ENCODE measurements at regions not wholly inside any gene's neighbourhood (a gene's known extent, or its start where the extent isn't known, plus 50 kb on each side); places are given as distances from the start of the nearest gene placed in this dataset.

DNA sequence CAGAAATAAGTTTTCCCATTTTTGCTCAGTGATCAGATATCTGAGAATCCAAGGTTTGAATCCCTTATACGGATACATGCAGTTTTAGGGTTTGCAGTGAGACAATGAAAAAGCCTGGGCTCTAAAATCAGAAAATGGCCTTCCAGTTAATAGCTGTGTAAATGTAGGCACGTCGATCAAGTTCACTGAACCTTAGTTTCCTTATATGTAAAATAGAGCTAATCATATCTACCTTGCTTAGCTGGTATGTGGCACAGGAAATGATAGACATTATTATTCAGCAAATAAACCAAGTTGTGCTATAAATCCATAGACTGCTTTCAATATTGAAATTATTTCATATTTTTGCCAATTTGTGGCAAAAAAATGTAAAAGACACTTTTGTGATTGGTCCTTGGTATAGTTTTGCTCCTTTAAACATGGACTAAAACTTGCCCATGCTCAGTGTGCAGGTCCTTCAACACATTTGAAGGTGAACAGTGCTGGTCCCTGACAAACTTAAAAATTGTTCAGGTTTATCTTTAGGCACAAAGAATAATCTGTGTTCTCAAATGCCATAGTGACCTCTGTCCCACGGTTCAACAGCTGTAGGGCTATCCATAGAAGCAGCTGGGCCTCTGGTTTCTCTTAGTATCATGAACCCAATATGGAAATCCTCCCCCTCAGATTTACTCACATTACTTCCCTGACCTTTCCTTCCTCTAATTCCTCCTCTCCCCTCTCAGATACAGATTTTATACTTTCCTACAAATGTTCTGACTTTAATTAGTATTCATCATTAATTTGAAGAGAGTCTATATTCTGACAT lies 51.0 kb downstream of the CCDC54 start:
- DNase-seq (ENCODE audit: low read depth, low spot score) = no peak

DNA sequence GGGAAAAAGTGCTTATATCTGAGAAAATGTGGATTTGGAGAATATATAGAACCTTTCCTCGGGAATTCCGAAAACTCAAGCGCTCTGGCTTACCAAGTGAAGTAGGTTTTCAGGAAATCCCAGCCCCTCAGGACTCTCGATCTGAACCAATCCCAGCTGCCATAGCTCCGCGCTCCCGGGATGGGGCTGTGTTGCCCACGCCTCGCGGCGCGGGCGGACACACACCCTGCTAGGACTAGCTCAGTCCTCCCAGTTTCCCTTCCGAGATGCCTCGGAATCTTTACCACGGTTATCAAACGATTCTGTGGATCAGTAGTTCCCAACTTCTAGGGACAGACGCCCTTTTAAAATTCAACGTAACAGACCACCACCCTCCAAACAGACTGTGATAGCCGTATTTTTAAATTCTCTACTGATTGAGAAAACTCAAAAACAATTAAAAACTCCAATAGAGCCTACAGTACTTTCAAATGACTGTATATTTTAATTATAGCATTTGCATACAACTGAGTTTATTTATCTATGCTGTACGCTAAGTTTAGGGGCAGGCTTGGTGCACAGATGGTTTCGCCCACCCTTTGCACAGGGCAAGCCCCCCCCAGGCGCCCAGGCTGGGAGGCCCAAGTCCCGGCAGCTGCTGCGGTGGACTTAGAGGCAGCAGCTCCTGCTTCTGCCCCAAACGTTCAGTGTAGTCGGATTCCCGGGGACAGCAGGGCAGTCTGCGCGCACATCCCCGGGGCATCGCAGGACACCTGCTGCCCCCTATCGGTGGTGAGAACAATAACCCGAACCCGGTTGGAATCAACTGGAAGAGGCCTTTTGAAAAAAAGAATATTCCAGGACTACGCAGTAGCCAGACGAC lies 52.3 kb downstream of the CCDC54 start:
- peak; percentile 73 for DNase-seq (ENCODE audit: low read depth, low spot score)

DNA sequence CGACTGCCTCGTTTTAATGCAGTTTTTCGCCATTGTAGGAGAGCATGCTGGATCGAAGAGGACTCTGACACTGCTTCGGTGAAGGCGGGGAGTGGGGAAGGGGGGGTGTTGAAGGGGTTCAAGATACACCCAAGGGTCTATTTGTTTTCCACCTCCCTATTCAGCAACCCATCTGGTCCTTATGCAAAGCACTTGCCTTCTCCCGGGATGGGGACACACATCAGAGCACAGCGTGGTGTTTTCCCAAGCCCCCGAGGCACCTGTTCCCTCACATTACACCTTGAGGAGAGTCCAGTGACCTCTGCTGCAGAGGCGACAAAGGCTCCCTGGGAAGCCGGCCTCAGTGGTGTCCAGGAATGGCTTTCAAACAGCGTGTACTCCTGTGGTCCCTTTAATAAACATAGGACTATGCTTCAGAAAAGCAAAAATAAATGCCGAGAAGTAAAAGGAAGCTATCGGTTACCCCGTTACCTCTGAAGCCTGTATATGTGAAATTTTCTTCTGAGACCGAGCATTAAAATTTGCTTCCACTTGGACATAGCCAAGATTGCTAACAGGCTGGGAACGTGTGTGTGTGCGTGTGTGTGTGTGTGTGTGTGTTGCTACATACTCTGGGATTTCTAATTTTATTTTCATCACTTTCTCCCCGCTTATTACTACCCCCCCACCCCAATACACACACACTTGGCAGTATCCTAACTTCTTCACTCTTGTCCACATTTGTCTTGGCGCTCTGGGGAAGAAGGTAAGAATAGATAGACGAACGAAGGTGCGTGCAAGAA lies 53.2 kb downstream of the CCDC54 start:
- DNase-seq (ENCODE audit: low read depth, low spot score) = peak; percentile 11

DNA sequence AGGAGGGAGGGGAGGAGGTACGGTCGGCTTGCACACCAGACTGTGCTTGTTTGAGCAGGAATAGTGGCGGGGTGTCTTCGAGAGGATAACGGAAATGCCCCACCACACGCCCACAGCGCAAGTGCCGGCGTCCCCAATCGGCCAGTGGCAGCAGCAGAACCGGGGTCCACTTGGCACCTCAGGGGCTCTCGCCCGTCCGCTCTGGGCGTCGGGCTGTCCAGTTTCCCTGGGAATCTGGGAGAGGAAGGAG lies 53.7 kb downstream of the CCDC54 start:
- DNase-seq (ENCODE audit: low read depth, low spot score) = no peak

DNA sequence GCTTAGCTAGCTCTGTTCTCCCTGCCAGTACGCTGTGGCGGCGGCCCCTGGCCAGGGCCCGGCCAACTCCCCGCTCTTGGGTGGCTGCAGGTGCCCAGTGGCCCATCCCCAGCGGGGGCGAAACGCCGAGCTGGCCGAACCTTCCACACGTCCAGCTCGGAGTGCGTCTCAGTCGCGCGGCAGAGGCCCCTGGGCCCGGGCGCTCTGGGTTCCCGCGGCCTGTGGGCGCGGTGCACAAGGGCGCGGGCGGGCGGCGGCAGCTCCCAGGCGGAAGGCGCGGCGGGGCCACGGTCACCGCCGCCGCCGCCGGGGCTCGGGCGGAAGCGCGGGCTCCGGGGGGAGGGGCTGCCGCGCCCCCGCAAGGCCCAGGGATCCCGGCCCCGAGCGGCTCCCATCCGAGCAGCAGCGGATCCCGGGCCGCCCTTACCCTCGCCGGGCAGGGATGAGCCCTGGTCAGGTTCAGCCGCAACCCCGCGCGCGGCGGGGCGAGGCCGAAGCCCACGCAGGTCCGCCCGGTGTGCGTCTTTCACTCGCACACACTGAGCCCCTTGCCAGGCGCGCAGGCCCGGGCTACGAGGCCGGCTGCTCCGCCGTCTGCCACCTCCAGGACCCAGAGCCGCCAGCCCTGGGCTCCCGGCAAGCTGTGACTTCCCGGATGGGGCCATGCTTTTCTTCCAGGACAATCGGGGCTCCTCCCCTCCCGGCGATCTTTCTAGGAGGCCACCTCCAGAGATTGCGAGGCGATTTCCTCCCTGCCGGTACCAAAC lies 54.2 kb downstream of the CCDC54 start:
- no peak for DNase-seq (ENCODE audit: low read depth, low spot score)

DNA sequence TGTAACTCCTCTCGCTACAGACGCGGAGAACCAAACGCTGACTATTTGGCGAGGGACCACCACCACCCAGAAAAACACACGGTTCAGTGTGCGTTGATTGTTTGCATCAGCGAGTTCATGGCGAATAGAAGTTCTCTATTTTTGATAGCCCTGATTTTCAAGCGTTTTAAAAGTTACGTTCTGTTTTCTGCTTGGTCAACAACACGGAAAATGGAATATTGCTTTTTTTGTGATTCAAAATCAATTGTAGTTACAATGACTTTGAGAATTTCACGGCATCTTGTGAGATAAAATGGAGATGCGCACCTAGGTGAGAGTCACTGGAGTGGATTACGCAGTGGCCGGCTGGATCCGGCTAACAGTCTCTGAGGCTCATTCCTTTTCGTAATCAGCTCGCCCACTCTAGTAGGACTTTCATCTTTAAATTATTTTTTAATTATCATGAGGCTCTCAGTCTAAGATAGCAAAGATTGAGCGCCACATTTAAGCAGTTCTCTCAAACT lies 54.8 kb downstream of the CCDC54 start:
- DNase-seq (ENCODE audit: low read depth, low spot score) = no peak

DNA sequence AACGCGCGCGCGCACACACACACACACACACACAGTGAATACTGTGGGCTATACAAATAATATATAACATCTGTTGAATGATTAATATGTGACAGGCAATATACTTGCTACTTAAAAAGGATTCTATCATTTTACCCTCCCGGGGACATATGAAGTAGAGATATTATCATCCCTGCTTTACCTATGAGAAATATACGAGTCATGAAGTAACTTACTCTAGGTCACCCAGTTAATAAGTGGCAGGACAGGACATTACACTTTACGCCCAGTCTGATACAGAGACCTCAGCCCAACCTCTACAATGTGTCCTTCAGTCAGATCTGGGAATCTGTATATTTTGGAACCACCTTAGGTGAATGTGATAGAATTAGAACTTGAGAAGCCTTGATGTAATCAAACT lies 55.4 kb downstream of the CCDC54 start:
- DNase-seq (ENCODE audit: low read depth, low spot score) = no peak

DNA sequence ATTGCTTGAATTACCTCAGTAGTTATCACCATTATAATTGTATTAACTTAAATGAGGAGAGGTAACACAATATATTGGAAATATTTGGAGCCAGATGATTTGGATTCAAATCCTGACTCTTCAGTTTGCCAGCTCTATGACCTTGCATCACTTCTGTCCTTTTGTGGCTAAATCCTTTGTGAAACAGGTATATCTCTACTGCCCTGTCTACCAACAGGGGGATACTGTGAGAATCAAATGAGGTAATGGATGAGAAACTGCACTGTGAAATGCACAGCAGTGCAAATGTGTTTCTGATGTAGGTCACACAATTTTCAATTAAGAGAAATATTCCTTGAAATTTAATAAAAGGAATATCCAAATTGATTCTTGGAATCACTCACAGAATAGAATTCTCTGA lies 58.8 kb downstream of the CCDC54 start:
- DNase-seq (ENCODE audit: low read depth, low spot score) = no peak

DNA sequence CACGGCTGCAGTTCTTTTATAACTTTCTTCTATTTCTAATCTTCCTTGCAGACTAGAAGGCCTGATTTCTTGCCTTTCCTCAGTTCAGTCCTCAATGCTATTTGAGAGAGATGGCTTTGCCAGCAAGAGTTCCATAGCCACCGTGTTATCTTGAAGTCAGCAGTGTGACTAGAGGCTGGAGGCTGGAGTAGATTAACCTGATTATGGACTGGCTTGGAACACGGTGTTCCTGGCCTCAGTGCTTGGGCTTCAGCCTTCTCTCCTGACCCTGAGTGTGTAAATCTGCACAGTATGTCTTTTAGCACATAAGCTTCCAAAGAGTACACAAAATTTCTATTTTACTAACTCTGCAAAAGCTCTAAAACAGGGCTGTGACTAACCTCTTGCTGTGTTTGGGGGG lies 61.4 kb downstream of the CCDC54 start:
- DNase-seq (ENCODE audit: low read depth, low spot score) = no peak

DNA sequence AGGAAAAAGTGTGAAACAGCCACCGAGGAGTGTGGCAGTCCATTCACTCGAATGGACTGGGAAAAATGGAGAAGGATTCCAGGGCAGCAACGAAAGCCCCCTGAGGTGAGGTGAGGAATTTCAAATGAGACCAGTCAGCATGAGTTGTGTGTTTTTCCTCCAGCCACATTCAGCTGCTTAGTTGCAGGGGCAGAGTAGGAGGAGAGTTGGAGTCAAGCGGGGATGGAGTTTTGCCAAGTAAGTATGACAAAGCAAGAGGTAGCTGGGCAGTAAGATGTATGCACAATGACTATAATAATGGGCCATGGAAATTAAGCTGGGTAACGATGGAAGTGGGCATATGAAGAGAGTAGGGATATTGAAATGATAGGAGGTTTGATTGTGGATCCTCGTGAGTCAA lies 64.4 kb downstream of the CCDC54 start:
- DNase-seq (ENCODE audit: low read depth, low spot score) = no peak

DNA sequence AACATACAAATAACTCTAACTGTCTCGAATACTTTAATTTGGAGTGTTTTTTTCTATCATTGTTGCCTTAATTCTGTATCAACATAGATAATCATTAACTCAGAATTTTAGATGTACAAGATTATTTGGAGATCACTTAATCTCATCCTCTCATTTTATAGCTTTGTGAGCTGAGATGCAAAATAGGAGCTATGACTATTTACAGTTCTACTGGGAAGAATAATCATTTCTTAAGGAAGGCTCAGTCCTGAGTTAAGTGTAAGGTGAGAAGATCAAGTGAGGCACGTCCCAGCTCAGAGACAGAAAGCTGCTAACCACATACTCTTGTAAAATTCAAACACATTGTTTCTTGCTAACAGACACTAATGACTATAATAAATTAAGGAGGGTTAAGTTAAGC lies 66.2 kb downstream of the CCDC54 start:
- DNase-seq (ENCODE audit: low read depth, low spot score) = no peak

DNA sequence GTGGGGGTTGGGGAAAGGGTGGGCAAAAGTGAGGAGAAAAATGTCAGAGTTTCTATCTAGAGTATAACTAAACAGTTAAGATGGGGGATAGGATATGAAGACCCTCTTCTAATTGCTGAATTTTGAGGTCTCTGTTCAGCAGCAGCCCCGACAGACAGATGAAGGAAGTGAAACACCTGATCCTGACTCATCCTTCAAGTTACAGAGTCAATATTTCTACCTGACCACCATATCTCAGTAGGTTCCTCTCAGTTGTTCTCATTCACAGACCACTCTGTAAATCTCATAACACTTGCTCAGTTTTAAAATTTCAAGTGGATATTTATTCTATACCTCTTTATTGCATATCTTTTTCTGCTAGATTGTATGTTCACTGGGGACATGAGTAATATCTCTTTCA lies 69.5 kb downstream of the CCDC54 start:
- DNase-seq (ENCODE audit: low read depth, low spot score) = no peak

DNA sequence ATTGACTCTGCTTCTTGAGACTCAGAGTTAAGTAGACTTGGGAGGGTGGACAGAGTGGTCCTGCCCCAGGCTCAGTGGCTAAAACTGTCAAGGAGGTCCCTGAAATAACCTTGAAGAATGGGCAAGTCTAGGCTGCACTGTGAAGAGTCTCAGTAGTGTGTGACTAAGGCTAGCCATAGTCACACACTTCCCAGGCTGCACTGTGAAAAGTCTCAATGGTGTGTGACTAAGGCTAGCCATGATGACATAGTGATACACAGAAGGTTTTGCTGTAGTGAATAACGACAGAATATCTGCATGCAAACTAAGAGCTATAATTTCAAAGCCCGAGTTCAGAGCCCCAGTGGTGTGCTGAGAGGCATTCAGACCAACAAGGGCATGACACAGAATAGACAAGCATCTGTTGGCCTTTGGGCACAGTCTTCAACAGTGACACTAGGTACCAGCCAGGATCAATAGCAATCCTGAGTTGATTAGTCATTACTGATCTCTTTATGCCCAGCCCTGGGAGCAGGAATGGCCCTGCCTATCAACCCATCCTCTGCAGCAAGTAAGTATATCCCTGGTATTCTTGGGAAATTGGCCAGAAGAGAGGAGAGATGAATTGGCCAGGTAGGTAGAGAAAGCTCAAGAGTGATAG lies 72.4 kb upstream of the BBX start:
- DNase-seq (ENCODE audit: low read depth, low spot score) = no peak

DNA sequence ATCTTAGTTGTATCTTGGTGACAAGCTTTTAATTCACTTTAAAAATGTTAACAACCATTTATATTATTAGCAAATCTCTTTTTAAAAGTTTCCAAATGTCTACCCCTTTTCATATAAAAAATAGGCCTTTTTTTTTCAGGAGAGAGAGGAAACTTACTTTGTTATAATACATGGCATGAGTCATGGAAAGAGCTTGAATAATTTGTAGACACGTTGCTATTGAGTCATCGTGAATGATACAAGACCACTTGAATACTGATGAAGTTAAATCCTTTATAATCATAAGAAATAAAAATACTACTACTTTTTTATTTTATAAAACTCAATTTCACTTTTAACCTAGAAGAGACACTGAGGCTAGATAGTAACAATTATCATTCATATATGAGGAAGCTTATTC lies 70.3 kb upstream of the BBX start:
- no peak for DNase-seq (ENCODE audit: low read depth, low spot score)

DNA sequence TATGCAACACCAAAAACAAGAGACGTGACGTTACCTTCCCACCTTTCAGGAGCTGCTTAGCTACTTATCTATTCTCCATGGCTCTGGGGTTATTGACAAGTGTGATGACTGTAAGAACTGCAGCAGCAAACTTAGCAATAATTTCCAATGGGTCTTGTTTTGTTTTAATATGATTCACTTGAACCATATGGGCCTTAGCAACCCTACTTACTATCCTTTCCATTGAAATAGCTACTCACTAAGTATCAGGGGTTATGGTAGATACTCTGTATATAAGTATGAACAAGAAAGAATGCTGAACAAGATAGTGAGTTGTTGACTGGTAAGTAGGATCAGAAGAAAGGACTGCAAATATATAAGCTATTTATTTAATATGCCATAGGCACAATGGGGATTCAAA lies 69.3 kb upstream of the BBX start:
- no peak for DNase-seq (ENCODE audit: low read depth, low spot score)

DNA sequence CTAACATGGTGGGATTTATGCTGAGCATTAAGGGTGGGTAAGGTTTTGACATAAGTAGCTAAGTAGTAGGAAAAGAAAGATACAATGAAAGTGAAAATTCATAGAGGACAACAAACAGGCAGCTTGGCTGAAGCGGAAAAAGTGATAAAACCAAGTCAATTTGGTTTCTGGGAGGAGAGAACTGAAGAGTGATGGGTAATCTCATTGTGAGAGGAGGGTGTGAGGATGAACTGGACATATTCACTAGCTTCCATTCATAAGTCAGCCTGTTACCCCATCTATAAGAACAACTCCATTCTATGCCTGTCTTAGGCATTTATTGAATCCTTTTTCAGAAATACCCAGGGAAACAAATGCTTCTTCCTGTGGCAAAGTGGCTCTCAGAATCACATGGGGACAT lies 67.1 kb upstream of the BBX start:
- DNase-seq (ENCODE audit: low read depth, low spot score) = no peak

DNA sequence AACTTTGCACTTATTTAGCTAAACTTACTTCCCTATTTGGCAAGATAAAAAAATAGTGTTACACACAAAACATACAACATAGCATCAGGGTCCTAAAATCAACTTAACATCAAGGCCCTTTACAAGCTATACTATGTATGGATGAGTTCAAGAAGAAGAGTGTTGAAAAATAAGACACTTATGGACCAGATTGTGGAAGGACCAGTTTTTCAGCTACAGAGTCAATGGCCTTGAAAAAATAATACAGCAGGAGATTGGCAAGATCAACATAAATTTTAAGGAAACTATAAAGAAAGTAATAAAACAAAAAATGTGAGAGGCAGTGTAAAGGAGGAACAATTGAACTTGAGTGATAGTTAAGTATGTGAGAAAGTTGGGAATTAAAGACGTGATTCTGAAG lies 66.3 kb upstream of the BBX start:
- no peak for DNase-seq (ENCODE audit: low read depth, low spot score)

DNA sequence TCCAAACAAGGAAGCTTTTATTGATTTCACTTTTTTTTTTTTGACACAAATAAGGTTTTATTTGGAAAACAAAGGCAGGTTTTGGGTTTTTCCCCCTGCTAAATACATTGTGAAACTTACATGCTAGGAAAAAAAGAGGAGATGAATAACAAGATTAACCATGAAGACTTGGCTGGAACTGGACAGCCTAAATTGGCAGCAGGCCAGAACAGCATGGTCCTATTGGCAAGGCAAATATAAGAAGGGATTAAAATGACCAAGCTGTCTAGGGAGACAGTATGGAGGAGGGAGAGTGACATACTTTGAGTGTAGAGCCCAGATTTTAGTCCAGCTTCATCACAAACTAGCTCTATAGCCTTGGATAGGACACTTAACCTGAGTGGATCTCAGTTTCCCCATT lies 63.9 kb upstream of the BBX start:
- no peak for DNase-seq (ENCODE audit: low read depth, low spot score)

DNA sequence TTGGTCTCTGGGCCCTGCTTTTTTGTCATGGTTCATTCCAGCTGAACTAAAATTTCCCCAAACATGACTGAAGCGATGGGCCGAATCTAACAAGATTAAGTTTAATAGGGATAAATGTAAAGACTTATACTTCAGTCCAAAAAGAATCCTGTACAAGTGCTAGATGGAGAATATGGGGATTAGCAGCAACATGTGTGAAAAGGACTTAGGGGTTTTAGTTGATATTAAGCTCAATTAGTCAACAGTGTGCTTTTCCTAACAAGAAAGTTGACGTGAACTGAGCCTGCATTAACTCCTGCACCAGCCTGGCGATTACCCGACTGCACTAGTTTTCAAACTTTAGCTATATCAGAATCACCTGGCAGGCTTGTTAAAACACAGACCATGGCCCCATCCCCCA lies 61.0 kb upstream of the BBX start:
- no peak for DNase-seq (ENCODE audit: low read depth, low spot score)

DNA sequence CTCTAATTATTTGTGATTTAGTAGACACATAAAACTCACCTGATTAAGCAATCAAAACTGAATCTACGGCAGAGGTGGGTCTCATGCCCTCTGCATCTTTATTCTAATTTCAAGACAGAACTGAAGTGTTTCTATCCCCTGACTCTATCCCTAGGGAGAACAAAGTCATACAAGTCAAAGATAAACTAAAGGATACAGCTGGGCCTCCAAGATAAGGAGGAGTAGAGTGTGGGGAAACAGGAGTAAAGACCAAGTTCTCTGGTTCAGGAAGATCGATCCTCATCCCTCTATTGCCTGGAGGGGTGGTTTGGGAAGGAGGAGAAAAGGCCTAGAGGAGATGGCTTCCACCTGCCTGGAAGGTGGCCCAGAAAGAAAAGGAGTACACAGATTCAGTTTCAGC lies 58.7 kb upstream of the BBX start:
- DNase-seq (ENCODE audit: low read depth, low spot score) = no peak

DNA sequence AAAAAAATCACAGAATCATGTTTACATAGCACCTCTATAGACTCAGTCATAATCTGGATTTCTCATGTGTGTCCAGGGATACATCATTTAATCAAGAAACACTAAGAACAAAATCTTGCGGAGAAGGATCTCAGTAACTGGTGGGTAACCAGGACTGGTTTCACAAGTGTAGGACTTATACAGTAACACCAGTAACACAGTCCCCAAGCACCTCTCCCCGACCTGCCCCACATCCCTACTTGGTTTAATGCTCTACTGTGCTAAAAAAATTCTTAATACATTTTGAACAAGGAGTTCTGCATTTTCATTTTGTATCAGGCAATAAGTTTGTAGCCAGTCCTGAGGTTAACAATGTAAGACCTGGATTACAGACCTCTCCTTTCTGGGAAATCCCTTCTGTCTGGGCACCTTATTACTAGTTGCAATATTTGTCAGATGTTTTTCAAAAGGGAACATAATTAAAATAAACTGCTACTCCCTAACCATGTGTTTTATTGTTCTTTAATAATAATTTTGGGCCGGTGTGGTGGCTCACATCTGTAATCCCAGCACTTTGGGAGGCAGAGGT lies 57.6 kb upstream of the BBX start:
- DNase-seq (ENCODE audit: low read depth, low spot score) = no peak
